H1 (cell line): ENCODE measurements at regions not wholly inside any gene's neighbourhood (a gene's known extent, or its start where the extent isn't known, plus 50 kb on each side); places are given as distances from the start of the nearest gene placed in this dataset.

ENCODE experiments used
- CTCF ChIA-PET: fragments of 300-600 bp; sonication (Branson Sonifier 250); formaldehyde crosslinking; loops from one replicate; lab custom pipeline; 2021; ENCODE audit not compliant: partially characterized antibody; lab: Charles Lee
- POLR2A ChIA-PET: fragments of 300-600 bp; sonication (Branson Sonifier 250); formaldehyde crosslinking; loops from one replicate; lab custom pipeline; 2021; ENCODE audit warnings: inconsistent platforms; ENCODE audit not compliant: partially characterized antibody; lab: Charles Lee
- DNase-seq, 2 experiments: peaks; one replicate each; pipeline versions ENCODE4 v3.0.0 to v3.0.0-alpha.2; 2010 to 2022; ENCODE audit warnings: low spot score in 2 of 2, low read depth in 1 of 2, mixed read lengths in 1 of 2
- FAIRE-seq: peaks from 2 replicates; lab custom pipeline; 2011; peaks lifted over from hg19 to GRCh38; lab: Jason Lieb, UNC
- H2AFZ ChIP-seq: 2 replicates; pipeline ENCODE4 v1.8.1; 2012; ENCODE audit warnings: low read length, inconsistent platforms
- H2AK5ac ChIP-seq: 2 replicates; pipeline ENCODE4 v1.6.1; 2013; ENCODE audit warnings: low read depth, low read length
- H2BK120ac ChIP-seq: replicated peaks from 2 replicates; pipeline ENCODE3; 2013; ENCODE audit warnings: low read depth, low read length, inconsistent platforms
- H2BK12ac ChIP-seq: 2 replicates; pipeline ENCODE4 v1.6.1; 2013; ENCODE audit warnings: low read depth, low read length
- H2BK15ac ChIP-seq: 2 replicates; pipeline ENCODE4 v1.6.1; 2013; ENCODE audit warnings: low read length
- H2BK20ac ChIP-seq: 2 replicates; pipeline ENCODE4 v1.6.1; 2013; ENCODE audit warnings: low read length
- H2BK5ac ChIP-seq: 2 replicates; pipeline ENCODE4 v1.6.1; 2013; ENCODE audit warnings: low read depth, low read length
- H3K14ac ChIP-seq: 2 replicates; pipeline ENCODE4 v1.6.1; 2013; ENCODE audit warnings: inconsistent platforms; ENCODE audit not compliant: insufficient read length
- H3K18ac ChIP-seq: 2 replicates; pipeline ENCODE4 v1.6.1; 2013; ENCODE audit warnings: low read length; ENCODE audit errors: extremely low read depth
- H3K23ac ChIP-seq: 2 replicates; pipeline ENCODE4 v1.6.1; 2013; ENCODE audit warnings: inconsistent platforms; ENCODE audit not compliant: insufficient read length
- H3K23me2 ChIP-seq: 2 replicates; pipeline ENCODE4 v1.6.1; 2013; ENCODE audit warnings: low read depth, low read length
- H3K27ac ChIP-seq: 2 replicates; pipeline ENCODE4 v1.6.1; 2011; ENCODE audit warnings: low read depth, low read length, inconsistent platforms
- H3K27me3 ChIP-seq, 4 experiments: replicated peaks in 1 of 4; 1 replicate in 1 of 4; 2 replicates in 3 of 4; pipeline versions ENCODE4 v1.6.1 to v1.8.1; 2011 to 2013; ENCODE audit warnings: low read length in 3 of 4, mild to moderate bottlenecking in 3 of 4, inconsistent platforms in 2 of 4, mixed read lengths in 2 of 4, moderate library complexity in 1 of 4; ENCODE audit not compliant: control insufficient read depth in 3 of 4, insufficient read depth in 3 of 4; ENCODE audit errors: extremely low read depth in 1 of 4
- H3K36me3 ChIP-seq, 4 experiments: 2 replicates each; pipeline versions ENCODE4 v1.6.1 to v1.8.1; 2011 to 2013; ENCODE audit warnings: mild to moderate bottlenecking in 4 of 4, low read length in 3 of 4, moderate library complexity in 2 of 4, control low read depth in 1 of 4, inconsistent platforms in 1 of 4; ENCODE audit not compliant: insufficient read depth in 4 of 4, control insufficient read depth in 2 of 4
- H3K4ac ChIP-seq: replicated peaks from 2 replicates; pipeline ENCODE3; 2013; ENCODE audit warnings: low read length, low read depth, mixed read lengths, inconsistent platforms; ENCODE audit not compliant: insufficient read length
- H3K4me1 ChIP-seq, 4 experiments: replicated peaks in 1 of 4; 1 replicate in 1 of 4; 2 replicates in 3 of 4; pipeline versions ENCODE4 v1.6.1 to v1.8.1; 2011 to 2013; ENCODE audit warnings: low read length in 3 of 4, inconsistent platforms in 2 of 4, mixed read lengths in 1 of 4; ENCODE audit not compliant: insufficient read depth in 4 of 4, control insufficient read depth in 3 of 4
- H3K4me2 ChIP-seq, 2 experiments: 2 replicates each; pipeline versions ENCODE4 v1.6.1 to v1.8.1; 2011 to 2013; ENCODE audit warnings: low read depth in 2 of 2, low read length in 2 of 2, control low read depth in 1 of 2, inconsistent platforms in 1 of 2, mild to moderate bottlenecking in 1 of 2; ENCODE audit not compliant: insufficient read depth in 1 of 2
- H3K4me3 ChIP-seq, 4 experiments: fragments of 200-600, 300-600 bp in 1 of 4; sonication (generic), shearing (Covaris generic), sonication (Bioruptor Twin) in 1 of 4; 2 replicates each; pipeline versions ENCODE4 v1.5.1 to v1.8.1; 2011 to 2016; ENCODE audit warnings: low read length in 4 of 4, low read depth in 3 of 4, control low read depth in 2 of 4, inconsistent platforms in 2 of 4, mild to moderate bottlenecking in 2 of 4, mixed read lengths in 1 of 4, moderate library complexity in 1 of 4; ENCODE audit not compliant: insufficient read depth in 2 of 4; ENCODE audit errors: extremely low read depth in 1 of 4
- H3K56ac ChIP-seq: replicated peaks from 2 replicates; pipeline ENCODE3; 2013; ENCODE audit warnings: low read depth, mild to moderate bottlenecking, mixed read lengths, low read length, inconsistent platforms; ENCODE audit not compliant: insufficient read length
- H3K79me1 ChIP-seq: 2 replicates; pipeline ENCODE4 v1.6.1; 2013; ENCODE audit warnings: low read depth, low read length, control low read depth
- H3K79me2 ChIP-seq, 2 experiments: 2 replicates each; pipeline versions ENCODE4 v1.6.1 to v1.8.1; 2012 to 2013; ENCODE audit warnings: low read length in 2 of 2, mild to moderate bottlenecking in 2 of 2, inconsistent platforms in 1 of 2; ENCODE audit not compliant: insufficient read depth in 2 of 2, control insufficient read depth in 1 of 2
- H3K9ac ChIP-seq, 4 experiments: replicated peaks in 1 of 4; 1 replicate in 1 of 4; 2 replicates in 3 of 4; pipeline versions ENCODE4 v1.6.1 to v1.8.1; 2011 to 2013; ENCODE audit warnings: low read depth in 3 of 4, low read length in 3 of 4, control low read depth in 2 of 4, mild to moderate bottlenecking in 2 of 4, moderate library complexity in 2 of 4, inconsistent platforms in 1 of 4; ENCODE audit errors: extremely low read depth in 1 of 4
- H3K9me3 ChIP-seq, 2 experiments: 2 replicates each; pipeline versions ENCODE4 v1.6.1 to v1.8.1; 2012 to 2013; ENCODE audit warnings: mild to moderate bottlenecking in 2 of 2, moderate library complexity in 2 of 2, control low read depth in 1 of 2, inconsistent platforms in 1 of 2, low read depth in 1 of 2, low read length in 1 of 2, mixed read lengths in 1 of 2; ENCODE audit not compliant: insufficient read depth in 2 of 2
- H4K20me1 ChIP-seq, 2 experiments: replicated peaks in 1 of 2; 2 replicates each; pipeline versions ENCODE3 to v1.8.1; 2011 to 2013; ENCODE audit warnings: inconsistent platforms in 2 of 2, low read length in 2 of 2, mild to moderate bottlenecking in 1 of 2; ENCODE audit not compliant: insufficient read depth in 2 of 2, control insufficient read depth in 1 of 2
- H4K5ac ChIP-seq: 2 replicates; pipeline ENCODE4 v1.6.1; 2013; ENCODE audit warnings: low read length, low read depth, mixed read lengths, inconsistent platforms; ENCODE audit not compliant: insufficient read length
- H4K8ac ChIP-seq: 2 replicates; pipeline ENCODE4 v1.8.0; 2013; ENCODE audit warnings: mild to moderate bottlenecking, moderate library complexity, low read length, inconsistent platforms; ENCODE audit not compliant: insufficient read depth; ENCODE audit errors: extremely low read depth
- H4K91ac ChIP-seq: replicated peaks from 2 replicates; pipeline ENCODE3; 2013; ENCODE audit warnings: low read length, mixed read lengths, inconsistent platforms; ENCODE audit not compliant: insufficient read length
- CEBPB ChIP-seq: IDR thresholded peaks from 2 replicates; pipeline ENCODE4 v1.6.1; 2012; ENCODE audit warnings: low read depth, low read length
- FOSL1 ChIP-seq: IDR thresholded peaks from 2 replicates; pipeline ENCODE4 v1.6.1; 2011; ENCODE audit warnings: mild to moderate bottlenecking, low read depth, low read length, moderate library complexity; ENCODE audit not compliant: insufficient read depth
- HDAC2 ChIP-seq, 2 experiments: fragments of 300-600 bp in 1 of 2; sonication (generic) in 1 of 2; IDR thresholded peaks; 2 replicates each; pipeline ENCODE4 v1.6.1; 2011 to 2012; ENCODE audit warnings: low read depth in 2 of 2, low read length in 2 of 2, mild to moderate bottlenecking in 2 of 2, moderate library complexity in 2 of 2, borderline replicate concordance in 1 of 2, inconsistent platforms in 1 of 2
- HDAC6 ChIP-seq: IDR thresholded peaks from one replicate; pipeline ENCODE4 v1.7.1; 2012; ENCODE audit warnings: low read depth, mild to moderate bottlenecking, inconsistent platforms, low read length, moderate library complexity
- MAFK ChIP-seq: IDR thresholded peaks from 2 replicates; pipeline ENCODE4 v1.6.1; 2012; ENCODE audit warnings: low read depth, mild to moderate bottlenecking, improper control_type of control experiment, low read length
- POLR2AphosphoS5 ChIP-seq: IDR thresholded peaks from 2 replicates; pipeline ENCODE4 v1.6.1; 2011; ENCODE audit warnings: low read depth, low read length
- SIN3A ChIP-seq, 2 experiments: IDR thresholded peaks in 1 of 2; conservative IDR thresholded peaks in 1 of 2; 2 replicates each; pipeline ENCODE4 v1.6.1; 2011 to 2012; ENCODE audit warnings: low read length in 2 of 2, improper control_type of control experiment in 1 of 2, low read depth in 1 of 2, mild to moderate bottlenecking in 1 of 2
- TCF12 ChIP-seq: IDR thresholded peaks from 2 replicates; pipeline ENCODE4 v1.6.1; 2011; ENCODE audit warnings: low read depth, mild to moderate bottlenecking, low read length
- TEAD4 ChIP-seq: IDR thresholded peaks from 2 replicates; pipeline ENCODE4 v1.6.1; 2012; ENCODE audit warnings: low read depth, low read length, inconsistent platforms, mixed read lengths
- WGBS, 2 experiments: shearing (Covaris generic) in 1 of 2; methylation state at CpG; one replicate each; pipeline versions ENCODE4 v1.1.6 to v1.1.7; 2013 to 2015; ENCODE audit warnings: low lambda C conversion rate in 2 of 2, mixed read lengths in 2 of 2, inconsistent platforms in 1 of 2, low coverage in 1 of 2, missing lambda C conversion rate in 1 of 2; ENCODE audit not compliant: insufficient replicate concordance in 2 of 2, insufficient coverage in 1 of 2, insufficient read length in 1 of 2; ENCODE audit errors: extremely low coverage in 1 of 2, missing lambda C conversion rate in 1 of 2; 5-methylcytosine and 5-hydroxymethylcytosine counted together
- TF ChIP-seq, protein P1 (sequence below): IDR thresholded peaks from 2 replicates; pipeline ENCODE4 v1.6.1; 2012; ENCODE audit warnings: inconsistent platforms

DNA sequence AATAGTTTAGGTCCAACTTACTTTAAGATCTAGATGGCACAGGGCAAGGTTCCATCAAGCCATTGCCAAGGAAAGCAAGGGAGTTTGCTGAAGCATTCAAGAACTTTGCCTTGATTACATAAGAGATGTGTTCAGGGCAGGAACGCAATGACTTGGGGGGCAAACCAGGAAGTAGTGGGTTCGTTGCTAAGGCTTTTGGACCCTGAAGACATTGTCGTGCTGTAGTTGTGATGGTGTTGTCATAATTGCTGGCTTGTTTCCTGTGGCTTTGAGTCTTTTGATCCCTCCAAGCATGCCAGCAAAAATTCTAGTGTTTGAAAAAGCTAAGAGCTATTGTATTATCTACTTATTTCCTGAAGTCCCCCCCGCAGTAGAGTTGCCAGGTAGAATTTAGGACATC lies 70.7 kb upstream of the HNF1B start:
- no peak overlapping the region for H3K4me3 ChIP-seq
- H4K91ac ChIP-seq, result no peak overlapping the region
- no peak overlapping the region for H3K18ac ChIP-seq
- H4K20me1 ChIP-seq, result no peaks in the 10 kb centered on the region
- H3K23ac ChIP-seq, result no peak overlapping the region
- H3K4ac ChIP-seq, result no peak overlapping the region
- H2AK5ac ChIP-seq, result no peak overlapping the region
- no peak overlapping the region for H3K27ac ChIP-seq
- no peak overlapping the region for H3K4me2 ChIP-seq
- H3K4me1 ChIP-seq, result no peaks in the 10 kb centered on the region
- no peak overlapping the region for H2BK20ac ChIP-seq
- CTCF ChIA-PET, result interaction anchor here (0.6 to 2.8 kb wide), 23 partner anchors 10 to 827 kb away, joined by 3 to 37 read pairs (median 4); no protein-coding TSS in a partner anchor
- DNase-seq (no peak), FAIRE-seq (no peak)
- no peaks in the 10 kb centered on the region for H3K79me1 ChIP-seq
- H3K27me3 ChIP-seq, result no peaks in the 10 kb centered on the region
- WGBS, 2 experiments, result 80% methylated on average over 4 of the region's 4 CpGs; no CpG with 5 or more reads in 1 of the 2 experiments
- no peak overlapping the region for H3K9ac ChIP-seq
- no peak overlapping the region for H2BK5ac ChIP-seq
- no peaks in the 10 kb centered on the region for H3K23me2 ChIP-seq
- no peak for TF ChIP-seq CEBPB
- TF ChIP-seq, protein P1, sequence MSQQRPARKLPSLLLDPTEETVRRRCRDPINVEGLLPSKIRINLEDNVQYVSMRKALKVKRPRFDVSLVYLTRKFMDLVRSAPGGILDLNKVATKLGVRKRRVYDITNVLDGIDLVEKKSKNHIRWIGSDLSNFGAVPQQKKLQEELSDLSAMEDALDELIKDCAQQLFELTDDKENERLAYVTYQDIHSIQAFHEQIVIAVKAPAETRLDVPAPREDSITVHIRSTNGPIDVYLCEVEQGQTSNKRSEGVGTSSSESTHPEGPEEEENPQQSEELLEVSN, result no peak
- TF ChIP-seq HDAC2 (IDR thresholded peaks at IDR 0.05; ENCODE audit: borderline replicate concordance in 1 of 2, low read depth in 2 of 2, low read length in 2 of 2), result no peak
- no peak for TF ChIP-seq FOSL1
- TF ChIP-seq TCF12, result no peak
- no peak for TF ChIP-seq SIN3A (conservative IDR thresholded peaks at IDR 0.05 in 1 of 2, IDR thresholded peaks at IDR 0.05 in 1 of 2; ENCODE audit: low read depth in 1 of 2, low read length in 2 of 2)
- TF ChIP-seq TEAD4, result no peak
- TF ChIP-seq MAFK, result no peak
- TF ChIP-seq POLR2AphosphoS5, result no peak
- no peak for TF ChIP-seq HDAC6
- no peak overlapping the region for H2BK12ac ChIP-seq
- no peak overlapping the region for H4K8ac ChIP-seq
- no peak overlapping the region for H4K5ac ChIP-seq
- H3K9me3 ChIP-seq, result no peaks in the 10 kb centered on the region
- no peak overlapping the region for H3K14ac ChIP-seq
- no peaks in the 10 kb centered on the region for H3K36me3 ChIP-seq
- H2AFZ ChIP-seq, result no peak overlapping the region
- H3K79me2 ChIP-seq, result no peaks in the 10 kb centered on the region
- H2BK15ac ChIP-seq, result no peak overlapping the region
- no peak overlapping the region for H3K56ac ChIP-seq
- H2BK120ac ChIP-seq, result no peak overlapping the region
- POLR2A ChIA-PET, result no interaction called here
